ENCODE measurements at regions not wholly inside any gene's neighbourhood (a gene's known extent, or its start where the extent isn't known, plus 50 kb on each side); places are given as distances from the start of the nearest gene placed in this dataset.

GRCh38 chr4:123102897-123103471 lies 180.6 kb upstream of the NUDT6 start:
- Histone ChIP-seq H3F3A (ENCODE audit: low read depth) (no peaks in the 10 kb centered on the region), H3K9me3 (ENCODE audit: insufficient read depth, low read depth, low read length) (peaks cover 3% of the 10 kb centered on the region; the same call in 1 of the 2 replicates), H3K9me2 (replicated peaks; ENCODE audit: low read depth, low read length) (no peaks in the 10 kb centered on the region), H3K4me2 (ENCODE audit: low read depth, low read length, poor library complexity, severe bottlenecking) (no peak overlapping the region), H3K36me3 (ENCODE audit: insufficient read depth, low read length) (peaks cover 12% of the 10 kb centered on the region; the same call in 1 of the 2 replicates), H3K9ac (ENCODE audit: low read depth, low read length, poor library complexity, severe bottlenecking) (no peak overlapping the region), H3K4me1 (ENCODE audit: insufficient read depth, low read length, poor library complexity, severe bottlenecking) (peaks cover 22% of the 10 kb centered on the region), H4K20me1 (ENCODE audit: insufficient read depth, low read length, poor library complexity, severe bottlenecking) (no peaks in the 10 kb centered on the region), H2AFZ (ENCODE audit: low read length) (no peak overlapping the region), H3K4me3 (ENCODE audit: low read length, poor library complexity, severe bottlenecking) (no peak overlapping the region), H3K79me2 (ENCODE audit: insufficient read depth, low read length) (no peaks in the 10 kb centered on the region), H3K27me3 (ENCODE audit: insufficient read depth, low read length, poor library complexity, severe bottlenecking) (no peaks in the 10 kb centered on the region)
- TF ChIP-seq EZH2phosphoT487 (IDR thresholded peaks at IDR 0.05; ENCODE audit: borderline replicate concordance), result no peak
- TF ChIP-seq CTCF (conservative IDR thresholded peaks at IDR 0.05; ENCODE audit: low read length), result peak; percentile 85

GRCh38 chr4:123104310-123105025 lies 182.1 kb upstream of the NUDT6 start:
- TF ChIP-seq EZH2phosphoT487 (IDR thresholded peaks at IDR 0.05; ENCODE audit: borderline replicate concordance) (no peak), CTCF (conservative IDR thresholded peaks at IDR 0.05; ENCODE audit: low read length) (no peak)
- H3K4me1 ChIP-seq (ENCODE audit: insufficient read depth, low read length, poor library complexity, severe bottlenecking), result peaks cover 22% of the 10 kb centered on the region
- H3K9ac ChIP-seq (ENCODE audit: low read depth, low read length, poor library complexity, severe bottlenecking), result no peak overlapping the region
- peaks cover 12% of the 10 kb centered on the region; the same call in 1 of the 2 replicates for H3K36me3 ChIP-seq (ENCODE audit: insufficient read depth, low read length)
- H2AFZ ChIP-seq (ENCODE audit: low read length), result no peak overlapping the region
- H3F3A ChIP-seq (ENCODE audit: low read depth), result no peaks in the 10 kb centered on the region
- no peaks in the 10 kb centered on the region for H3K79me2 ChIP-seq (ENCODE audit: insufficient read depth, low read length)
- H3K4me3 ChIP-seq (ENCODE audit: low read length, poor library complexity, severe bottlenecking), result no peak overlapping the region
- no peaks in the 10 kb centered on the region for H4K20me1 ChIP-seq (ENCODE audit: insufficient read depth, low read length, poor library complexity, severe bottlenecking)
- H3K9me2 ChIP-seq (replicated peaks; ENCODE audit: low read depth, low read length), result no peaks in the 10 kb centered on the region
- no peaks in the 10 kb centered on the region for H3K27me3 ChIP-seq (ENCODE audit: insufficient read depth, low read length, poor library complexity, severe bottlenecking)
- no peak overlapping the region for H3K4me2 ChIP-seq (ENCODE audit: low read depth, low read length, poor library complexity, severe bottlenecking)
- H3K9me3 ChIP-seq (ENCODE audit: insufficient read depth, low read depth, low read length), result peaks cover 3% of the 10 kb centered on the region; the same call in 1 of the 2 replicates

GRCh38 chr4:123105026-123105420 lies 182.6 kb upstream of the NUDT6 start:
- Histone ChIP-seq H4K20me1 (ENCODE audit: insufficient read depth, low read length, poor library complexity, severe bottlenecking) (no peaks in the 10 kb centered on the region), H2AFZ (ENCODE audit: low read length) (no peak overlapping the region), H3K4me1 (ENCODE audit: insufficient read depth, low read length, poor library complexity, severe bottlenecking) (peaks cover 22% of the 10 kb centered on the region), H3F3A (ENCODE audit: low read depth) (no peaks in the 10 kb centered on the region), H3K4me2 (ENCODE audit: low read depth, low read length, poor library complexity, severe bottlenecking) (no peak overlapping the region), H3K36me3 (ENCODE audit: insufficient read depth, low read length) (peaks cover 12% of the 10 kb centered on the region; the same call in 1 of the 2 replicates), H3K9me2 (replicated peaks; ENCODE audit: low read depth, low read length) (no peaks in the 10 kb centered on the region), H3K27me3 (ENCODE audit: insufficient read depth, low read length, poor library complexity, severe bottlenecking) (no peaks in the 10 kb centered on the region), H3K79me2 (ENCODE audit: insufficient read depth, low read length) (no peaks in the 10 kb centered on the region), H3K9ac (ENCODE audit: low read depth, low read length, poor library complexity, severe bottlenecking) (no peak overlapping the region), H3K9me3 (ENCODE audit: insufficient read depth, low read depth, low read length) (peaks cover 3% of the 10 kb centered on the region; the same call in 1 of the 2 replicates), H3K4me3 (ENCODE audit: low read length, poor library complexity, severe bottlenecking) (no peak overlapping the region)
- no peak for TF ChIP-seq EZH2phosphoT487 (IDR thresholded peaks at IDR 0.05; ENCODE audit: borderline replicate concordance)
- no peak for TF ChIP-seq CTCF (conservative IDR thresholded peaks at IDR 0.05; ENCODE audit: low read length)

All from Loucy (cell line).